Parathyroid adenoma (tissue), 2 donors: ENCODE measurements at regions not wholly inside any gene's neighbourhood (a gene's known extent, or its start where the extent isn't known, plus 50 kb on each side); places are given as distances from the start of the nearest gene placed in this dataset.
"Not testable (repeated sequence)": the region's sequence is repeated elsewhere in the genome, so short reads cannot be mapped to it uniquely, and the experiment has no call there.

Experiments used
- H2AFZ ChIP-seq: fragments of 300-600 bp; sonication (generic); one replicate; pipeline ENCODE4 v1.7.0; 2017; ENCODE audit warnings: antibody characterized with exemption, mild to moderate bottlenecking
- H3K27ac ChIP-seq: fragments of 300-600 bp; sonication (generic); one replicate; pipeline ENCODE4 v1.7.0; 2017
- H3K27me3 ChIP-seq: fragments of 300-600 bp; sonication (generic); one replicate; pipeline ENCODE4 v1.7.0; 2017; ENCODE audit warnings: low read length; ENCODE audit not compliant: control insufficient read depth, insufficient read depth
- H3K36me3 ChIP-seq: fragments of 300-600 bp; sonication (generic); one replicate; pipeline ENCODE4 v1.7.0; 2017; ENCODE audit warnings: low read length; ENCODE audit not compliant: control insufficient read depth, insufficient read depth
- H3K4me1 ChIP-seq: fragments of 300-600 bp; sonication (generic); one replicate; pipeline ENCODE4 v1.7.0; 2017; ENCODE audit warnings: control low read depth
- H3K4me2 ChIP-seq: fragments of 300-600 bp; sonication (generic); one replicate; pipeline ENCODE4 v1.7.0; 2017; ENCODE audit warnings: low read length
- H3K4me3 ChIP-seq: fragments of 300-600 bp; sonication (generic); one replicate; pipeline ENCODE4 v1.7.0; 2017; ENCODE audit warnings: low read depth, low read length
- H3K79me2 ChIP-seq: fragments of 300-600 bp; sonication (generic); one replicate; pipeline ENCODE4 v1.7.0; 2017; ENCODE audit warnings: control low read depth
- H3K9ac ChIP-seq: fragments of 300-600 bp; sonication (generic); one replicate; pipeline ENCODE4 v1.7.0; 2017; ENCODE audit warnings: mild to moderate bottlenecking
- H3K9me3 ChIP-seq: fragments of 300-600 bp; sonication (generic); one replicate; pipeline ENCODE4 v1.7.0; 2017; ENCODE audit warnings: low read length; ENCODE audit not compliant: control insufficient read depth
- CTCF ChIP-seq: fragments of 300-600 bp; sonication (generic); IDR thresholded peaks from one replicate; pipeline ENCODE4 v1.7.0; 2017; ENCODE audit warnings: antibody characterized with exemption, mild to moderate bottlenecking
- donor health status: primary hyperparathyroidism.

DNA sequence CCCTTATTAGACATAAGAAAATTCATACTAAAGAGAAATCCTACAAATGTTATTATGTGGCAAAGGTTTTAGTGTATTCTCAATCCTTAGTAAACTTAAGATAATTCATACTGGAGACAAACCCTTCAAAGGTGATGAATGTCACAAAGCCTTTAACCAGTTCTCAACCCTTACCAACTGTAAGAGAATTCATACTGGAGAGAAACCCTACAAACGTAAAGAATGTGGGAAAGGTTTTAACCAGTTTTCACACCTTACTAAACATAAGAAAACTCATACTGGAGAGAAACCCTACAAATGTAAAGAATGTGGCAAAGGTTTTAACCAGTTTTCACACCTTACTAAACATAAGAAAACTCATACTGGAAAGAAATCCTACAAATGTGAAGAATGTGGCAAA, 93.2 kb downstream of the ZNF680 start:
- no peak overlapping the region for H3K9ac ChIP-seq
- no peaks in the 10 kb centered on the region for H3K36me3 ChIP-seq
- H2AFZ ChIP-seq = no peak overlapping the region
- no peaks in the 10 kb centered on the region for H3K9me3 ChIP-seq
- no peaks in the 10 kb centered on the region for H3K4me1 ChIP-seq
- H3K4me3 ChIP-seq = no peak overlapping the region
- no peaks in the 10 kb centered on the region for H3K79me2 ChIP-seq
- no peak overlapping the region for H3K27ac ChIP-seq
- no peak overlapping the region for H3K4me2 ChIP-seq
- TF ChIP-seq CTCF = no peak
- H3K27me3 ChIP-seq = no peaks in the 10 kb centered on the region

- Histone ChIP-seq H3K9ac (no peak overlapping the region), H3K9me3 (no peaks in the 10 kb centered on the region), H3K4me3 (no peak overlapping the region), H3K4me2 (no peak overlapping the region), H3K79me2 (no peaks in the 10 kb centered on the region), H3K36me3 (no peaks in the 10 kb centered on the region), H2AFZ (no peak overlapping the region), H3K27ac (no peak overlapping the region), H3K4me1 (no peaks in the 10 kb centered on the region), H3K27me3 (no peaks in the 10 kb centered on the region)
- TF ChIP-seq CTCF = no peak
These were observed 97.3 kb downstream of the ZNF680 start for GRCh38 chr7:64465551-64465950.

GRCh38 chr7:64463636-64464375, 99.1 kb downstream of the ZNF680 start:
- Histone ChIP-seq H3K27ac (no peak overlapping the region), H3K9me3 (no peaks in the 10 kb centered on the region), H3K4me3 (peak overlapping the region; percentile 62), H3K4me2 (peak overlapping the region; percentile 69), H2AFZ (no peak overlapping the region), H3K9ac (no peak overlapping the region), H3K36me3 (no peaks in the 10 kb centered on the region), H3K4me1 (no peaks in the 10 kb centered on the region), H3K27me3 (no peaks in the 10 kb centered on the region), H3K79me2 (no peaks in the 10 kb centered on the region)
- TF ChIP-seq CTCF = no peak

GRCh38 chr7:64459858-64460257, 103.0 kb downstream of the ZNF680 start:
- not testable (repeated sequence) for H2AFZ ChIP-seq, H3K36me3 ChIP-seq, H3K27me3 ChIP-seq, H3K9ac ChIP-seq, H3K79me2 ChIP-seq, H3K4me3 ChIP-seq, H3K4me1 ChIP-seq, H3K4me2 ChIP-seq, H3K27ac ChIP-seq, H3K9me3 ChIP-seq

- H3K79me2 ChIP-seq = no peaks in the 10 kb centered on the region
- H3K4me3 ChIP-seq = no peak overlapping the region
- H3K4me2 ChIP-seq = no peak overlapping the region
- H3K9me3 ChIP-seq = no peaks in the 10 kb centered on the region
- no peak overlapping the region for H3K9ac ChIP-seq
- TF ChIP-seq CTCF = no peak
- H2AFZ ChIP-seq = no peak overlapping the region
- H3K27ac ChIP-seq = no peak overlapping the region
- H3K4me1 ChIP-seq = no peaks in the 10 kb centered on the region
- no peaks in the 10 kb centered on the region for H3K27me3 ChIP-seq
- H3K36me3 ChIP-seq = no peaks in the 10 kb centered on the region
These were observed 119.8 kb downstream of the ZNF736 start for GRCh38 chr7:64433590-64433989.
